Right cardiac atrium (tissue), 5 donors: ENCODE measurements at regions not wholly inside any gene's neighbourhood (a gene's known extent, or its start where the extent isn't known, plus 50 kb on each side); places are given as distances from the start of the nearest gene placed in this dataset.
A peak's percentile ranks its signal among the peaks of the same experiment; 100 is the strongest.
"Not testable (repeated sequence)": the region's sequence is repeated elsewhere in the genome, so short reads cannot be mapped to it uniquely, and the experiment has no call there.

Source experiments
- ATAC-seq, 2 donors: fragments of 200-7000 bp; cut with Tn5 transposase; one replicate each; pipeline versions ENCODE4 v1.8.0 to v1.9.1; 2020; ENCODE audit warnings: moderate library complexity in 2 of 2, mild to moderate bottlenecking in 1 of 2
- DNase-seq, 3 donors: peaks; one replicate each; pipeline ENCODE4 v3.0.0-alpha.2; 2020
- H3K27ac ChIP-seq: one replicate; pipeline ENCODE4 v1.5.1; 2013; ENCODE audit warnings: mild to moderate bottlenecking, low read length, control low read depth, moderate library complexity
- H3K27me3 ChIP-seq: one replicate; pipeline ENCODE4 v1.6.1; 2013; ENCODE audit not compliant: control insufficient read depth, insufficient read depth
- H3K4me1 ChIP-seq: one replicate; pipeline ENCODE4 v1.6.1; 2013; ENCODE audit warnings: low read length; ENCODE audit not compliant: control insufficient read depth, insufficient read depth
- H3K4me3 ChIP-seq: one replicate; pipeline ENCODE4 v1.5.1; 2013; ENCODE audit warnings: low read length, control low read depth
- H3K9me3 ChIP-seq: one replicate; pipeline ENCODE4 v1.6.1; 2013; ENCODE audit warnings: low read length; ENCODE audit not compliant: control insufficient read depth
- WGBS: extraction: QIAGEN DNeasy Blood & Tissue Kit; methylation state at CpG from one replicate; pipeline ENCODE4 v1.1.7; 2013; 5-methylcytosine and 5-hydroxymethylcytosine counted together
- intact Hi-C, 4 donors: fragments of 100-400 bp; cut with DNase I; formaldehyde crosslinking; loops; one replicate each; pipeline versions ENCODE4 v1.11.0 to v1.14.0; 2022 to 2023
- donor health status: healthy with polysubstance abuse.
- donor health status: DM: no; HTN: yes; CAD: no.
- donor health status: DM: no; HTN: no; CAD: no.
- donor health status: DM: no; HTN: yes; CAD: no; lungs with severe emphysema.
- donor health status: DM: yes; HTN: yes; CAD: no.

- Histone ChIP-seq H3K4me1 (no peaks in the 10 kb centered on the region), H3K27me3 (no peaks in the 10 kb centered on the region), H3K9me3 (no peaks in the 10 kb centered on the region), H3K27ac (no peak overlapping the region), H3K4me3 (no peak overlapping the region)
- ATAC-seq (no peak), DNase-seq (no peak)
- intact Hi-C loops = no loop called here
- 79% methylated on average over 3 of the region's 3 CpGs for WGBS
Measured at GRCh38 chr9:38518826-38519225, 94.6 kb upstream of the IGFBPL1 start.

- intact Hi-C loops, H3K27ac ChIP-seq, DNase-seq, H3K4me1 ChIP-seq, ATAC-seq, H3K4me3 ChIP-seq, H3K9me3 ChIP-seq, H3K27me3 ChIP-seq: not testable (repeated sequence)
- 62% methylated on average over 3 of the region's 3 CpGs for WGBS
Measured at GRCh38 chr9:38516273-38516672, 92.0 kb upstream of the IGFBPL1 start.

DNA sequence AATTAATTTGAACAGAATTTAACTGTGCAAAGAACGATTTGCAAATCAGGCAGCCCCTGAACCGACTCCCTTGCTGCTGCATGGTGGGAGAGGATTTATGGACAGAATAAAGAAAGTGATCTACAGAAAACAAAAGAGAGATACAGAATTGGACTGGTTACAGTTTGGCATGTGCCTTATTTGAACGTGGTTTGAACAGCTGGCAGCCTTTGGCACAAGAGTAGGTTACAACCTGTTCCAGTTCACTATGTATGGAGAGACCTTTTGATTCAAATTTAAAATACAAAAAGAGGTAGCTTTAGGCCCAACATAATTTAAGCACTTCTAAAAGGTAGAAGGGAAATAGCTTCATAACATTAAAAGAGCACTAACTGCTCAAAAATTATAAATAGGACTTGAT lies 90.8 kb upstream of the IGFBPL1 start:
- intact Hi-C loops = not testable (repeated sequence)

GRCh38 chr9:38510340-38510739 lies 86.1 kb upstream of the IGFBPL1 start:
- H3K4me1 ChIP-seq, DNase-seq, H3K27me3 ChIP-seq, intact Hi-C loops, ATAC-seq, H3K9me3 ChIP-seq, H3K4me3 ChIP-seq, H3K27ac ChIP-seq: not testable (repeated sequence)
- WGBS = 57% methylated on average over 3 of the region's 3 CpGs

More for the DNA sequence above, 90.8 kb upstream of the IGFBPL1 start:
- DNase-seq, H3K4me1 ChIP-seq, H3K4me3 ChIP-seq, H3K9me3 ChIP-seq, H3K27ac ChIP-seq, H3K27me3 ChIP-seq, ATAC-seq: not testable (repeated sequence)
- 53% methylated on average over 3 of the region's 3 CpGs for WGBS

DNA sequence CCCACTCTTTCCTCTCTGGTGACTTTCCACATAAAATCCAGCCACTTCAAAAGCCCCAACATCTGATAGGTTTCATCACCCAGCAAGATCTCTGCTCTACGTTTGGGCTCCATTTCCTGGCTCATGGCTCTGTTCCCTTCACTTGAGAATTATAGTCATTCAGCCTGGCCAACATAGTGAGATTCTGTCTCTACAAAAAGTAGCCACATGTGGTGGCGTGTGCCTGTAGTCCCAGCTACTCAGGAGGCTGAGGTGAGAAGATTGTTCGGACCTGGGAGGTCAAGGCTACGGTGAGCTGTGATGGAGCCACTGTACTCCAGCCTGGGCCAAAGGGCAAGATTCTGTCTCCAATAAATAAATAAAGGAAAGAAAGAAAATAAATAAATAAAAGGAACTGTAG lies 83.3 kb upstream of the IGFBPL1 start:
- 80% methylated on average over 4 of the region's 4 CpGs for WGBS
- DNase-seq (no peak), ATAC-seq (no peak)
- Histone ChIP-seq H3K4me1 (no peaks in the 10 kb centered on the region), H3K4me3 (no peak overlapping the region), H3K27me3 (no peaks in the 10 kb centered on the region), H3K9me3 (no peaks in the 10 kb centered on the region), H3K27ac (no peak overlapping the region)
- intact Hi-C loops = no loop called here

DNA sequence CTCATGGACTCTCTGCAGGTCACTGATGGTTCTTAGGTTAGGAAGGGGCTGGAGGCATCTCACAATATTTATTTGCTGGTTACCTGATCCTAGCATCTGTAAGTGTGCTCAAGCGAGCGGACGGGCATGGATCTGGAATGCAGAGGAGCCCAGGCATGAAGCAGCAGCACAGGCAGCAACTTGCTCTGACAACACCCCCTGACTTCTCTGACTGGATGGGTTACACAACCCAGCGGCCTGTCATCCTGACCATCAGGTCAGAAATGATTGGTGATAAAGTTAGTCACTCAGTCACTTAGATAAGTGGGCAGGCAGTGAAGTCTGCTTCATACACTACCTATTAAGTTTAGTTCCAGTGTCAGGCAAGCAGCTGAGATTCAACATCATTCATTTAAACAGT lies 75.9 kb upstream of the IGFBPL1 start:
- 63% methylated on average over 4 of the region's 4 CpGs for WGBS
- DNase-seq, H3K9me3 ChIP-seq, H3K27me3 ChIP-seq, H3K27ac ChIP-seq, H3K4me3 ChIP-seq, H3K4me1 ChIP-seq, intact Hi-C loops, ATAC-seq: not testable (repeated sequence)

GRCh38 chr9:38498551-38498950 lies 74.3 kb upstream of the IGFBPL1 start:
- ATAC-seq, intact Hi-C loops, H3K9me3 ChIP-seq, H3K4me1 ChIP-seq, H3K4me3 ChIP-seq, H3K27me3 ChIP-seq, H3K27ac ChIP-seq, DNase-seq: not testable (repeated sequence)
- WGBS = 60% methylated on average over 2 of the region's 2 CpGs

- Histone ChIP-seq H3K9me3 (no peaks in the 10 kb centered on the region), H3K27me3 (no peaks in the 10 kb centered on the region), H3K4me3 (no peak overlapping the region), H3K4me1 (no peaks in the 10 kb centered on the region), H3K27ac (no peak overlapping the region)
- DNase-seq (peak in 1 of 3 donors; percentile 46), ATAC-seq (peak; percentile 14 to 29)
- 62% methylated on average over 21 of the region's 21 CpGs for WGBS
- intact Hi-C loops = no loop called here
Measured at GRCh38 chr9:38489057-38489456, 64.8 kb upstream of the IGFBPL1 start.

DNA sequence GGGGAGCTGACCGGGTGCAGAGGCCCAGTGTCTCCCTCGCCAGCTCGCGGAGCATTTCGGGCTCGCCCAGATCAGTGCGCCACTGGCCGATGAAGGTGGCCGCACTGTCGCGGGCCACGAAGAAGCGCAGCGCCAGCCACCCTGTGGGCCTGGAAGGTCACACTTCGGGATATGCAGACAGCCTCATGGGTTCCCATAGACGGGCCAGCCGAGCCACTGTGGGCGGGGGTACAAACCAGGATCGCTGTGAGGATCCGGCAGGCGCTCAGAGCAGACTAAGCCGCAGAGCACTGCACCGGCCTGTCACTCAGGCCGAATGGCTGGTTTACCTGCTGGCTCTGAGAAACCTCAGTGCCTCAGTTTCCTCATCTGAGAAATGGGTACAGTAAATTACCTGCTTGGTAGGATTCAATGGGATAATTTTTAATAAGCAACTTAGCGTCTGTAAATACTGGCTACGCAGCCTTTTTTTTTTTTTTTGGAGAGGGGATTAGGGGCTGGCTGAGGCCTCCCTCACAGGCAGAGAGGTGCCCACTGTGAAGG lies 64.0 kb upstream of the IGFBPL1 start:
- no peaks in the 10 kb centered on the region for H3K27me3 ChIP-seq
- no peak overlapping the region for H3K4me3 ChIP-seq
- ATAC-seq (no peak), DNase-seq (peak in 2 of 3 donors; percentile 35 to 39)
- H3K4me1 ChIP-seq = no peaks in the 10 kb centered on the region
- no peak overlapping the region for H3K27ac ChIP-seq
- intact Hi-C loops = no loop called here
- H3K9me3 ChIP-seq = no peaks in the 10 kb centered on the region
- WGBS = 85% methylated on average over 26 of the region's 26 CpGs

- H3K27ac ChIP-seq, H3K4me3 ChIP-seq, H3K9me3 ChIP-seq, H3K27me3 ChIP-seq, intact Hi-C loops, H3K4me1 ChIP-seq: not testable (repeated sequence)
- DNase-seq (peak in 1 of 3 donors; percentile 53), ATAC-seq (peak in 1 of 2 donors; percentile 37)
- WGBS = 70% methylated on average over 55 of the region's 55 CpGs
Measured at GRCh38 chr9:38487418-38488155, 63.3 kb upstream of the IGFBPL1 start.

DNA sequence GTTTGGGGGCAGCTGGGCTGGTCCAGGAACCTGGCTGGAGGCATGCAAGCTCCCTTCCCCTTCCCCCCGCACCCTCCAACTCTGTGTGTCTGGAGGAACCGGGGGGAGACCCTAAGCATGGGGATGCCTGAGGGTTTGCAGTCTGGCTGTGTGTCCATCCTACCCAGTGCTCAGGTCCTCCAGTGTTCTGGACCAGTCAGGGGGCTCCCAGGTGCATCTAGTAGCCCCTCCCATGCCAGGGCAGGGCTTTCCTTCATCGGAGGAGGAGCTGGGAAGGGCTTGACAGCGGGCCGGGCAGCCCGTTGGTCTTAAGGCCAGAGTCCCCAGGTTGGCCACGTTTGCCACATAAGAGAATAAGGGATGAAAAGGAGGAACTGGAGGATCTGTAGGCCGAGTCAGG lies 62.6 kb upstream of the IGFBPL1 start:
- WGBS = 70% methylated on average over 8 of the region's 8 CpGs
- DNase-seq (no peak), ATAC-seq (no peak)
- intact Hi-C loops = no loop called here
- H3K4me3 ChIP-seq = no peak overlapping the region
- H3K27ac ChIP-seq = no peak overlapping the region
- no peaks in the 10 kb centered on the region for H3K9me3 ChIP-seq
- no peaks in the 10 kb centered on the region for H3K27me3 ChIP-seq
- H3K4me1 ChIP-seq = no peaks in the 10 kb centered on the region
